GM12878 (cell line): ENCODE measurements at regions not wholly inside any gene's neighbourhood (a gene's known extent, or its start where the extent isn't known, plus 50 kb on each side); places are given as distances from the start of the nearest gene placed in this dataset.
A peak's percentile ranks its signal among the peaks of the same experiment; 100 is the strongest.

ENCODE experiments used
- CREB1 ChIP-seq: IDR thresholded peaks from 2 replicates; pipeline ENCODE4 v1.6.1; 2012; ENCODE audit warnings: low read depth, mild to moderate bottlenecking, inconsistent platforms
- E4F1 ChIP-seq: fragments of 450-650 bp; IDR thresholded peaks from 2 replicates; pipeline ENCODE4 v1.6.1; 2018; ENCODE audit warnings: borderline replicate concordance, mild to moderate bottlenecking; ENCODE audit not compliant: partially characterized antibody
- IRF3 ChIP-seq: fragments of 450-650 bp; IDR thresholded peaks from 2 replicates; pipeline ENCODE4 v1.6.1; 2014; ENCODE audit warnings: mild to moderate bottlenecking
- JUNB ChIP-seq: IDR thresholded peaks from 2 replicates; pipeline ENCODE4 v1.6.1; 2016; ENCODE audit warnings: antibody characterized with exemption, mild to moderate bottlenecking
- NRF1 ChIP-seq: conservative IDR thresholded peaks from 2 replicates; pipeline ENCODE4 v1.6.1; 2011; ENCODE audit warnings: mild to moderate bottlenecking, low read depth, low read length, improper control_type of control experiment
- PRDM15 ChIP-seq: fragments of 450-650 bp; formaldehyde crosslinking; IDR thresholded peaks from 2 replicates; pipeline ENCODE4 v1.4.0; 2020; ENCODE audit warnings: mild to moderate bottlenecking, moderate library complexity
- SREBF1 ChIP-seq: IDR thresholded peaks from 2 replicates; pipeline ENCODE4 v1.6.1; 2012; ENCODE audit warnings: mild to moderate bottlenecking, low read length
- TCF3 ChIP-seq: IDR thresholded peaks from 2 replicates; pipeline ENCODE4 v1.6.1; 2012; ENCODE audit warnings: low read depth, mild to moderate bottlenecking, low read length, borderline replicate concordance; ENCODE audit not compliant: insufficient read depth
- ZBED1 ChIP-seq: IDR thresholded peaks from 2 replicates; pipeline ENCODE4 v1.6.1; 2016; ENCODE audit warnings: borderline replicate concordance

- TF ChIP-seq PRDM15 (no peak), SREBF1 (no peak), TCF3 (no peak), E4F1 (no peak), JUNB (peak; percentile 7; the same call in 1 of the 2 replicates), IRF3 (no peak), NRF1 (no peak), CREB1 (peak; percentile 50; the same call in 1 of the 2 replicates), ZBED1 (0 out of 2 replicates have a peak, but pooled peaks have one; percentile 55)
Observed at GRCh38 chr6:26304797-26305640, 60.0 kb upstream of the BTN3A2 start (continued).
